ENCODE measurements at regions not wholly inside any gene's neighbourhood (a gene's known extent, or its start where the extent isn't known, plus 50 kb on each side); places are given as distances from the start of the nearest gene placed in this dataset.

DNA sequence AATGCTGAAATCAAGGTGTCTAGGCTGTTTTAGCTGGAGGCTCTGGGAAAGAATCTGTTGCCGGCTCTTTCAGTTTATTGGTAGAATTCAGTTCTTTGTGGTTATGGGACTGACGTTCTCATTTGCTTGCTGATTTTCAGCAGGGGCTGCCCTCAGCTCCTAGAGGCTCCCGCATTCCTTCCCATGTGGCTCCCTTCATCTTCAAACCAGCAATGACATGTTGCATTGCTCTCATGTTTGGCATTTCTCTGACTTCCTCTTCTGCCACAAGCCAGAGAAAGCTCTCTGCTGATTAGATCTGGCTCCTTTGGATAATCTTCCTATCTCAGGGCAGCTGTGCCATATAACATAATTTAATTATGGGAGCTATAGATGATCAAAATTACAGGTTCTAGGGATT is 360.3 kb downstream of the LRRC70 start:
- WGBS (ENCODE audit: insufficient coverage, low lambda C conversion rate), result no CpG with 5 or more reads among the region's 3 CpGs
- Histone ChIP-seq H3K27me3 (ENCODE audit: control insufficient read depth, insufficient read depth, low read length) (no peaks in the 10 kb centered on the region), H3K36me3 (ENCODE audit: control insufficient read depth, insufficient read depth, low read length) (no peaks in the 10 kb centered on the region), H3K4me1 (ENCODE audit: control insufficient read depth, insufficient read depth, low read length) (peaks cover 7% of the 10 kb centered on the region), H3K4me3 (ENCODE audit: low read length) (no peak overlapping the region), H3K27ac (ENCODE audit: low read length) (no peak overlapping the region), H3K9me3 (ENCODE audit: control insufficient read depth, low read depth, low read length) (no peaks in the 10 kb centered on the region)
- DNase-seq, result no peak

DNA sequence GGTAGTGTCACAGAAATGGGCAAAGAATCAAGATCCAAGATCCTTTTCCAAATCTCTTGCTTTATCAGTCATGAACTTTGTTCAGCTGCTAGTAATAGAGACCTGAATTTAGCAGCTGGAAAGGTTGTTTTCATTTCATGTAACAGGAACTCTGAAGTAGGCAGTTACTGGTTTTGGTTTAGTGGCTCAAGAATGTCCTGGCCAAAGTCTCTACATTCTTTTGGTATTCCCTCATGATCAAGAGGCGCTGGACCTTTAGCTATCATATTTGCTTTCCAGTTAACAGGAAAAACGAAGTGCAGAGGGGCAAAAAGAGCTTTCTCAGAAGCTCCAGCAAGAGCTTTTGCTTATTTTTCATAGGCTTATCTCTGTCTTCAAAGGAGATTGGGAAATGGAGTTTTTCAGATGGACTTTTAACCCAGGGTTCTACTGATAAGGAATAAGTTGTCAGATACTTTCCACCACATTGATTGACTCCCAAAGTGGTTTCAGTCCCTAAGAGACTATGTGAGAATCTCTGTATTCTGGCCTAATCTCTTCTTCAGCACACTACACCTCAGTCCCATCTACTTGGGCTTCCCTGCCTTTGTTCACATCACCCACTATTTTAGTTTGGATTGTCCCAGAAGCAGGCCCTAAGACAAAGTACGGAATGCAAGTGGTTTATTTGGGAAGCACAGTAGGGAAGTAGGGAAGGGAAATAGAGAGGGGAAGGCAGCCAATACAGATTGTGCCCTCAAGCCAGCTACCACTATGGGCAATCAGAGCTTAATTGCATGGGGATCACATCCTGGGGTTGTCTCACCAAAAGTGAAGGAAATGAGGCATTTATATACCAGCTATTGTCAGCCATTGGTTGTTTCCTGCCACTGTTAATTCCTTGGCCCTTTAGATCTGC is 359.3 kb downstream of the LRRC70 start:
- Histone ChIP-seq H3K9me3 (ENCODE audit: control insufficient read depth, low read depth, low read length) (no peaks in the 10 kb centered on the region), H3K4me1 (ENCODE audit: control insufficient read depth, insufficient read depth, low read length) (peaks cover 7% of the 10 kb centered on the region), H3K27me3 (ENCODE audit: control insufficient read depth, insufficient read depth, low read length) (no peaks in the 10 kb centered on the region), H3K27ac (ENCODE audit: low read length) (peak overlapping the region; percentile 1), H3K4me3 (ENCODE audit: low read length) (no peak overlapping the region), H3K36me3 (ENCODE audit: control insufficient read depth, insufficient read depth, low read length) (no peaks in the 10 kb centered on the region)
- 80% methylated on average over 1 of the region's 3 CpGs for WGBS (ENCODE audit: insufficient coverage, low lambda C conversion rate)
- DNase-seq, result peak; percentile 37 to 45

DNA sequence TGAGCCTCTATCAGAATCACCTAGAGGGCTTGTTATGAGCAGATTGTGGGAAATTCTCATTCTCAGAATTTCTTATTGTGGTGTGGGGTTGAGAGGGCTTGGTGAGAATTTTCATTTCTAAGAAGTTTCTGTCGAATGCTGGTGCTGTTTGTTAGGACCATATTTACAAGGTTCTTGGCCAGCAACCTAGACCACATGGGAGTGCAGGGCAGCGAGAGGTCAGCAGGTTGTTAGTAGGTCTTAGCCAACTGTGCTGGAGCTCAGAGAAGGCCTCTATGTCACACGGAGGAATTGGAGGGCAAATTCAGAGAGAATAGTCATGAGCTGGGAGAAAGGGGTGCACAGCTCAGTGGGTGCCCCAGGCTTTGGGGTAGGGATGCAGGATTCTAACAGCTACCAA is 357.0 kb downstream of the LRRC70 start:
- Histone ChIP-seq H3K4me3 (ENCODE audit: low read length) (no peak overlapping the region), H3K4me1 (ENCODE audit: control insufficient read depth, insufficient read depth, low read length) (peaks cover 7% of the 10 kb centered on the region)
- WGBS (ENCODE audit: insufficient coverage, low lambda C conversion rate), result no CpG with 5 or more reads among the region's 3 CpGs

DNA sequence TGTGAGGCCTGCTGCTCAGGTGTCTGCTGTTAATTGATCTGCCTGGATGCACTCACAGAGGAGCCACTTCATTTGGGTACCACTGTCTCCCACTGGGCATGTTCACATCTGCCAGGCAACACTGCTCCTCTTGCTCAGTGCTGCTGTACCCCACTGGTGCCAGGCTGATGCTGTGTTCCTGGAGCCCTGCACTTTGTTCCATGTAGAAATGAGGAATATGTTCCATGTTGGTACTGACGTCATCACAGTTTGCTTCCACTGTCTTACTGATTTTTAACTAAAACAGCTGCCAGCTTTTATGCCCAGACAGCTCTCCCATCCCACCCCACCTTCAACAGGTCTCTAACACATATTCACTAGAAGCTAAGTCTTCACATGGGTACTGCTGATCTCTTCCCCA is 355.7 kb downstream of the LRRC70 start:
- peaks cover 7% of the 10 kb centered on the region for H3K4me1 ChIP-seq (ENCODE audit: control insufficient read depth, insufficient read depth, low read length)
- H3K27me3 ChIP-seq (ENCODE audit: control insufficient read depth, insufficient read depth, low read length), result no peaks in the 10 kb centered on the region
- no peak overlapping the region for H3K4me3 ChIP-seq (ENCODE audit: low read length)
- no peaks in the 10 kb centered on the region for H3K9me3 ChIP-seq (ENCODE audit: control insufficient read depth, low read depth, low read length)
- H3K36me3 ChIP-seq (ENCODE audit: control insufficient read depth, insufficient read depth, low read length), result no peaks in the 10 kb centered on the region
- WGBS (ENCODE audit: insufficient coverage, low lambda C conversion rate), result no CpG with 5 or more reads among the region's 1 CpG
- DNase-seq, result no peak
- no peak overlapping the region for H3K27ac ChIP-seq (ENCODE audit: low read length)

More for the DNA sequence above, 357.0 kb downstream of the LRRC70 start:
- H3K9me3 ChIP-seq (ENCODE audit: control insufficient read depth, low read depth, low read length), result no peaks in the 10 kb centered on the region
- no peak overlapping the region for H3K27ac ChIP-seq (ENCODE audit: low read length)
- no peaks in the 10 kb centered on the region for H3K27me3 ChIP-seq (ENCODE audit: control insufficient read depth, insufficient read depth, low read length)
- H3K36me3 ChIP-seq (ENCODE audit: control insufficient read depth, insufficient read depth, low read length), result no peaks in the 10 kb centered on the region
- DNase-seq, result no peak

DNA sequence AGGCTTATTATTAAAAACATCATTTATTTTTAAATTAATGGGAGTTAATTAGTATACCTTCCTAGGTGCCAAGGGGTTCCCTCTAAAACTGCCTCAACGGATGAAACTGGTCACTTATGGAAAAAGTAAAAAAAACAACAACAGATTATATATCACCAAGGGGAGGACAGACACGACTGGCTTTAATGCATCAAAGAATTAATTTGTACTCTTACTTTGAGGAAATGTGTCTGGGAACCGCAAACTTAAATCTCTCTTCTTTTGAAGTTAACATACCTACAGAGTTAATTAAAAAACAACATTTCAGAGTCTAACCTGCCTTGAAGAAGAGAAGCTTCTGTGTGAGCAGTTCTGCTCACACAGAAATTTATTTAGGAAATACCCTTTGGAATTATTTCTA is 354.6 kb downstream of the LRRC70 start:
- Histone ChIP-seq H3K9me3 (ENCODE audit: control insufficient read depth, low read depth, low read length) (no peaks in the 10 kb centered on the region), H3K36me3 (ENCODE audit: control insufficient read depth, insufficient read depth, low read length) (no peaks in the 10 kb centered on the region), H3K4me1 (ENCODE audit: control insufficient read depth, insufficient read depth, low read length) (peaks cover 4% of the 10 kb centered on the region), H3K4me3 (ENCODE audit: low read length) (no peak overlapping the region), H3K27ac (ENCODE audit: low read length) (no peak overlapping the region), H3K27me3 (ENCODE audit: control insufficient read depth, insufficient read depth, low read length) (no peaks in the 10 kb centered on the region)
- no peak for DNase-seq
- 94% methylated on average over 2 of the region's 3 CpGs for WGBS (ENCODE audit: insufficient coverage, low lambda C conversion rate)

DNA sequence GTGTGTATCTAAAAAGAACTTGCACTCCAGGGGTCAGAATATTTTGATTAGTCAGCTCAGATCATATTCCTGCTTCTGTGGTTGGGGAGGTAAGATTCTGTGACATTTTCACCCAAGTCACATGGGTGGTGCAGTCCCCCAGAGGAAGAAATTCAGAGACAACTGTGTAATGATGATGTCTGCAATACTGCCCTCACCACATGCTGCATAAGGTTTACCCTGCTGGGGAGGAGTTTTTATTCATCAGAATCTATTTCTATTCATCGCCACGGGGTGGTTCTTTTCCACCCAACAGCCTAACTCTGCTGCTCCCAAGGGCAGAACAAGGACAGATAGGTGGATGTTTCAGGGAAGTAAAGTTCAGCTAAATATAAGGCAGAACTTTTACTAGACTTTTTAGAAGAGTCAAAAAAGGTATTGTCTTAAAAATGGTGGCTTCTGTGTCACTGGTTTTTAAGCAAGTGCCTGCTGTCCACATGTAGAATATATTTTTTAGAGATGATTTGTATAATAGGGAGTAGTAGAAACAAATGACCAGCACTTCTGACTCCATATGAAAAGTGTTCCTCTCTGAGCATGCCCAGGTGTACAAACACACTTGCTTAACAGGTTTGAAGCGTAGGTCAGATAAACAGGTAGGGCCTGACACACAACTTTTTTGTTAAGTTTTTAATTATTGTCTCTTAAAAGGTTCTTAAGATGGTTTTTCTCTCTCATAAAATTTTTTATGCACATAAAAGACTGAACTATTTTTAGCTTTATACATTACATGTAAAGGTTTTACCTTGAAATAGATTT is 352.7 kb downstream of the LRRC70 start:
- 83% methylated on average over 1 of the region's 3 CpGs for WGBS (ENCODE audit: insufficient coverage, low lambda C conversion rate)
- Histone ChIP-seq H3K27me3 (ENCODE audit: control insufficient read depth, insufficient read depth, low read length) (no peaks in the 10 kb centered on the region), H3K27ac (ENCODE audit: low read length) (no peak overlapping the region), H3K9me3 (ENCODE audit: control insufficient read depth, low read depth, low read length) (no peaks in the 10 kb centered on the region), H3K36me3 (ENCODE audit: control insufficient read depth, insufficient read depth, low read length) (no peaks in the 10 kb centered on the region), H3K4me1 (ENCODE audit: control insufficient read depth, insufficient read depth, low read length) (no peaks in the 10 kb centered on the region), H3K4me3 (ENCODE audit: low read length) (no peak overlapping the region)
- no peak for DNase-seq

DNA sequence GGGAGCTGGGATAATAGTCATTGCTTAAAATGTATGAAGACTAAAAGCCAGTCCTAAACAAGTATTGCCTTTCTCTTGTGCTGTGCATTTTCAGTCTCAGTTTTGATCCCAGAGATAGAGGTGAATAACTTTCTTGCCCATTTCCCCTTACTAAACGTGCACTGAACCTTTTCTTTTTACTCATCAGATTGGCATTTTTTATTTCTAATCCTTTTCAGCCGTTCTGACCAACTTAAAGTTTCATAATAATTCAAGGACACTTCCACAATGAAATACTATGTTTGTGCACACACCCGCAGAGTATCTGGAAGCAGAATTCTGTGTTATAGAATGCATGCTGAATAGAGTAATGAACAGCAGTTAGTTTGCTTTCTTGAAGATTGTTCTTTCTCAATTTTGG is 343.6 kb downstream of the LRRC70 start:
- Histone ChIP-seq H3K4me1 (ENCODE audit: control insufficient read depth, insufficient read depth, low read length) (no peaks in the 10 kb centered on the region), H3K4me3 (ENCODE audit: low read length) (no peak overlapping the region), H3K27ac (ENCODE audit: low read length) (no peak overlapping the region), H3K36me3 (ENCODE audit: control insufficient read depth, insufficient read depth, low read length) (no peaks in the 10 kb centered on the region), H3K9me3 (ENCODE audit: control insufficient read depth, low read depth, low read length) (no peaks in the 10 kb centered on the region), H3K27me3 (ENCODE audit: control insufficient read depth, insufficient read depth, low read length) (no peaks in the 10 kb centered on the region)
- DNase-seq, result no peak
- 45% methylated on average over 2 of the region's 3 CpGs for WGBS (ENCODE audit: insufficient coverage, low lambda C conversion rate)

DNA sequence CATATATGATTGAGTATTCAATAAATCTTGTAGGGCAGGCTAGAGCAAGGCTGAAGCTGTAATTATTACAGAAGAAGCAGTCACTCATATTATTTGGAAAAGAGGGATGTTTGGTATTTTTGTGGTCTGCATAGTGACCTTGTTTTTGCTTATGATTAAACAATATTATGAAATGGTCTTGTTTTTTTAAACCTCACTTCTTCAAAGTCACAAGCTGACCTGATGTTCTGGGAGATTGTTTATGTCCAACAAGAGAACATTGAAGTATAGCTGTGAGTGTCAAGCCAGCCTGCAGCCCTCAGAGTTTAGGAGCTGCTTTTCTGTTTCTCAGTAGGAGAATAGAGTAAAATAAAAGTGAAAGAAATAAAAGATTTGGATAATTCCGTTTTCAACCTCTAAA is 342.2 kb downstream of the LRRC70 start:
- H3K27me3 ChIP-seq (ENCODE audit: control insufficient read depth, insufficient read depth, low read length), result no peaks in the 10 kb centered on the region
- DNase-seq, result no peak
- no peaks in the 10 kb centered on the region for H3K36me3 ChIP-seq (ENCODE audit: control insufficient read depth, insufficient read depth, low read length)
- no peak overlapping the region for H3K4me3 ChIP-seq (ENCODE audit: low read length)
- no peaks in the 10 kb centered on the region for H3K4me1 ChIP-seq (ENCODE audit: control insufficient read depth, insufficient read depth, low read length)
- no peaks in the 10 kb centered on the region for H3K9me3 ChIP-seq (ENCODE audit: control insufficient read depth, low read depth, low read length)
- WGBS (ENCODE audit: insufficient coverage, low lambda C conversion rate), result 60% methylated on average over 1 of the region's 1 CpG
- no peak overlapping the region for H3K27ac ChIP-seq (ENCODE audit: low read length)

DNA sequence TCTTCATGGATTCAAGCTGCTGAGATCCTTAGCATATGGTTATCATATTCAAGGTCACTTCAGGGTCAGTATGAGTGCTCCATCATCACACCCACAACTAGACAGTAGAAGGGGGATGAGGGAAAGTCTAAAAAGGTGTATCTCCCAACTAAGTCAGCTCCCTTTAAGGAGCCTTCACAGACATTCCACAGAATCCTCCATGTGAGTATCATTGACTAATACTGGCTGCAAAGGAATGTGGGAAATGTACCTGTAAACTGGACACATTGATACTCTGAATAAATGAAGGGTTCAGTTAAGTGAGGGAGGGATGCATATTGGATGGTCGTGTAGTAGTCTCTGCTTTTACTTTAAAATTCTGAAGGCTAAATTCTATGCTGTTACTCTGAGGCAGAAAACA is 330.7 kb downstream of the LRRC70 start:
- DNase-seq, result no peak
- Histone ChIP-seq H3K9me3 (ENCODE audit: control insufficient read depth, low read depth, low read length) (no peaks in the 10 kb centered on the region), H3K27me3 (ENCODE audit: control insufficient read depth, insufficient read depth, low read length) (no peaks in the 10 kb centered on the region), H3K36me3 (ENCODE audit: control insufficient read depth, insufficient read depth, low read length) (no peaks in the 10 kb centered on the region), H3K4me1 (ENCODE audit: control insufficient read depth, insufficient read depth, low read length) (no peaks in the 10 kb centered on the region), H3K4me3 (ENCODE audit: low read length) (no peak overlapping the region), H3K27ac (ENCODE audit: low read length) (no peak overlapping the region)
- no CpG with 5 or more reads among the region's 1 CpG for WGBS (ENCODE audit: insufficient coverage, low lambda C conversion rate)

DNA sequence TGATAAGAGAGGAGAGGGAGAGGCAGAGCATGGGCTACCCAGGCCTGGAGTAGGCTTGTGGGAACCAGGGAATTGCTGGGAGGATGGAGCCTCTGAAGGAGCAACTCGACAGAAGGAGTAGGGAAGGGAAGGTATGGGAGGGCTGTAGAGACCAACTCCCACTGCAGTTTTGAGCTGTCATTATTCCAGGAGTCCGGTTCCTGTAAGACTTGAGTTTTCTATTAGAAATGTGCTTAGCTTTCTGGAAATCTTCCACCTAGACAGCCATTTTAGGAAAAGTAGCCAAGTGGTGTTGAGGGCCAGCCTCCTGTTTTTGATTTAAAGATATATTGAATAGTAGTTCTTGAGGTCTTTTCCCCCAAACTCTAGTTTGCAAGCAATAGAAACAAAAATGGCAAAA is 323.5 kb downstream of the LRRC70 start:
- no CpG with 5 or more reads among the region's 2 CpGs for WGBS (ENCODE audit: insufficient coverage, low lambda C conversion rate)
- H3K36me3 ChIP-seq (ENCODE audit: control insufficient read depth, insufficient read depth, low read length), result no peaks in the 10 kb centered on the region
- no peaks in the 10 kb centered on the region for H3K4me1 ChIP-seq (ENCODE audit: control insufficient read depth, insufficient read depth, low read length)
- H3K27me3 ChIP-seq (ENCODE audit: control insufficient read depth, insufficient read depth, low read length), result no peaks in the 10 kb centered on the region
- H3K4me3 ChIP-seq (ENCODE audit: low read length), result no peak overlapping the region
- no peaks in the 10 kb centered on the region for H3K9me3 ChIP-seq (ENCODE audit: control insufficient read depth, low read depth, low read length)
- no peak for DNase-seq
- no peak overlapping the region for H3K27ac ChIP-seq (ENCODE audit: low read length)

Measured in large intestine (tissue), 3 donors.